Sigmoid colon (tissue), 6 donors: ENCODE measurements at regions not wholly inside any gene's neighbourhood (a gene's known extent, or its start where the extent isn't known, plus 50 kb on each side); places are given as distances from the start of the nearest gene placed in this dataset.

Experiments
- DNase-seq: peaks from one replicate; pipeline ENCODE4 v3.0.0-alpha.2; 2019
- H3K27ac ChIP-seq, 4 donors: fragments of 200-600 bp; sonication (generic); one replicate each; pipeline ENCODE4 v1.5.1; 2016 to 2019; ENCODE audit warnings: mild to moderate bottlenecking in 1 of 4
- H3K27me3 ChIP-seq, 3 donors: fragments of 200-600 bp; sonication (generic); one replicate each; pipeline ENCODE4 v1.5.1; 2019; ENCODE audit warnings: mild to moderate bottlenecking in 1 of 3
- H3K36me3 ChIP-seq, 4 donors: fragments of 200-600 bp; sonication (generic); one replicate each; pipeline ENCODE4 v1.5.1; 2016 to 2019
- H3K4me1 ChIP-seq, 4 donors: fragments of 200-600 bp; sonication (generic); one replicate each; pipeline ENCODE4 v1.5.1; 2017 to 2019
- H3K4me3 ChIP-seq, 4 donors: fragments of 200-600 bp; sonication (generic); one replicate each; pipeline ENCODE4 v1.5.1; 2017 to 2019; ENCODE audit warnings: mild to moderate bottlenecking in 2 of 4, moderate library complexity in 1 of 4
- H3K9me3 ChIP-seq, 4 donors: fragments of 200-600 bp in 3 of 4; sonication (generic) in 3 of 4; one replicate each; pipeline versions ENCODE4 v1.5.1 to v1.6.1; 2013 to 2019
- EP300 ChIP-seq, 4 donors: sonication (generic); formaldehyde crosslinking; IDR thresholded peaks; one replicate each; pipeline ENCODE4 v1.6.1; 2017; ENCODE audit warnings: antibody characterized with exemption in 4 of 4
- POLR2A ChIP-seq, 2 donors: fragments of 450-650 bp; IDR thresholded peaks; one replicate each; pipeline ENCODE4 v1.6.1; 2016; ENCODE audit warnings: antibody characterized with exemption in 2 of 2, mild to moderate bottlenecking in 2 of 2, moderate library complexity in 2 of 2
- POLR2AphosphoS5 ChIP-seq, 4 donors: sonication (generic); formaldehyde crosslinking; IDR thresholded peaks; one replicate each; pipeline ENCODE4 v1.6.1; 2017; ENCODE audit warnings: antibody characterized with exemption in 4 of 4
- WGBS, 2 donors: extraction: QIAGEN DNeasy Blood & Tissue Kit; methylation state at CpG; one replicate each; pipeline ENCODE4 v1.1.7; 2013; 5-methylcytosine and 5-hydroxymethylcytosine counted together
- intact Hi-C: fragments of 100-400 bp; cut with DNase I; formaldehyde crosslinking; loops from one replicate; pipeline ENCODE4 v1.15.1; 2023
- TF ChIP-seq, protein P1 (sequence below), 4 experiments: fragments of 450-650 bp in 3 of 4; fragments of 200-600 bp in 1 of 4; IDR thresholded peaks; one replicate each; pipeline ENCODE4 v1.5.1; 2016 to 2019; ENCODE audit warnings: antibody characterized with exemption in 4 of 4, mild to moderate bottlenecking in 3 of 4, moderate library complexity in 2 of 4
- donor health status: healthy with polysubstance abuse.
- donor health status: healthy.

- H3K9me3 ChIP-seq = no peaks in the 10 kb centered on the region
- 41 to 64% methylated on average over 1 of the region's 1 CpG for WGBS, 2 donors
These were observed 1272.5 kb downstream of the ROBO1 start for GRCh38 chr3:78495301-78495700.

GRCh38 chr3:78496501-78496900, 1271.3 kb downstream of the ROBO1 start:
- 72 to 75% methylated on average over 5 of the region's 5 CpGs for WGBS, 2 donors
- H3K27me3 ChIP-seq = no peaks in the 10 kb centered on the region
- DNase-seq = no peak
- TF ChIP-seq EP300 (IDR thresholded peaks at IDR 0.05) (no peak), POLR2AphosphoS5 (IDR thresholded peaks at IDR 0.05) (no peak), POLR2A (IDR thresholded peaks at IDR 0.05) (no peak)
- TF ChIP-seq, protein P1, sequence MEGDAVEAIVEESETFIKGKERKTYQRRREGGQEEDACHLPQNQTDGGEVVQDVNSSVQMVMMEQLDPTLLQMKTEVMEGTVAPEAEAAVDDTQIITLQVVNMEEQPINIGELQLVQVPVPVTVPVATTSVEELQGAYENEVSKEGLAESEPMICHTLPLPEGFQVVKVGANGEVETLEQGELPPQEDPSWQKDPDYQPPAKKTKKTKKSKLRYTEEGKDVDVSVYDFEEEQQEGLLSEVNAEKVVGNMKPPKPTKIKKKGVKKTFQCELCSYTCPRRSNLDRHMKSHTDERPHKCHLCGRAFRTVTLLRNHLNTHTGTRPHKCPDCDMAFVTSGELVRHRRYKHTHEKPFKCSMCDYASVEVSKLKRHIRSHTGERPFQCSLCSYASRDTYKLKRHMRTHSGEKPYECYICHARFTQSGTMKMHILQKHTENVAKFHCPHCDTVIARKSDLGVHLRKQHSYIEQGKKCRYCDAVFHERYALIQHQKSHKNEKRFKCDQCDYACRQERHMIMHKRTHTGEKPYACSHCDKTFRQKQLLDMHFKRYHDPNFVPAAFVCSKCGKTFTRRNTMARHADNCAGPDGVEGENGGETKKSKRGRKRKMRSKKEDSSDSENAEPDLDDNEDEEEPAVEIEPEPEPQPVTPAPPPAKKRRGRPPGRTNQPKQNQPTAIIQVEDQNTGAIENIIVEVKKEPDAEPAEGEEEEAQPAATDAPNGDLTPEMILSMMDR (IDR thresholded peaks at IDR 0.05) = no peak
- no peaks in the 10 kb centered on the region for H3K36me3 ChIP-seq
- no peak overlapping the region for H3K27ac ChIP-seq
- H3K4me3 ChIP-seq = no peak overlapping the region
- no peaks in the 10 kb centered on the region for H3K9me3 ChIP-seq
- H3K4me1 ChIP-seq = peaks cover 0 to 13% (median 7%) of the 10 kb centered on the region in 4 donors
- intact Hi-C loops = no loop called here

More at GRCh38 chr3:78495301-78495700, 1272.5 kb downstream of the ROBO1 start:
- DNase-seq = no peak
- TF ChIP-seq, protein P1 (IDR thresholded peaks at IDR 0.05) = no peak
- TF ChIP-seq POLR2AphosphoS5 (IDR thresholded peaks at IDR 0.05) (no peak), EP300 (IDR thresholded peaks at IDR 0.05) (no peak), POLR2A (IDR thresholded peaks at IDR 0.05) (no peak)
- intact Hi-C loops = no loop called here
- Histone ChIP-seq H3K4me1 (peaks cover 0 to 13% (median 7%) of the 10 kb centered on the region in 4 donors), H3K36me3 (no peaks in the 10 kb centered on the region), H3K27me3 (no peaks in the 10 kb centered on the region), H3K4me3 (no peak overlapping the region), H3K27ac (no peak overlapping the region)

DNA sequence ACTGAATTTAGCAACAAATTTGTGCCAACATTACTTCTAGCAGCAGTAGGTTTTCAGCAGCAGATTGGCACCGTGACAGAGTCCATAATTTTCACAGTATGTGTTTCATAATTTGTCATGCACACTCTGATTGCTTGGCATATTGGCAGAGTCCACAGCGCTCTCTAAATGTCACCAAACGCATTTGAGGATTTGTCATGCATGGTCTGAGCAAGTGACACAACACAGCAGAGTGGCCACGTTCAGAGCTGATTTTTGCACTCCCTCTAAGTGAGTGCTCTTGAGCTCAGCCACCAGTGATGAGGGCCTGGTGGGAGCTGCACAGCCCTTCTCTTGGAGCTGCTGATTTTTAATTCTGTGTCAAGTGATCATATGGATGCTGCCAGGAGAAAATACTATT, 1270.8 kb downstream of the ROBO1 start:
- Histone ChIP-seq H3K9me3 (no peaks in the 10 kb centered on the region), H3K4me3 (no peak overlapping the region), H3K36me3 (no peaks in the 10 kb centered on the region), H3K27me3 (no peaks in the 10 kb centered on the region), H3K4me1 (peaks cover 0 to 13% (median 7%) of the 10 kb centered on the region in 4 donors), H3K27ac (no peak overlapping the region)
- TF ChIP-seq POLR2A (IDR thresholded peaks at IDR 0.05) (no peak), POLR2AphosphoS5 (IDR thresholded peaks at IDR 0.05) (no peak), EP300 (IDR thresholded peaks at IDR 0.05) (no peak)
- TF ChIP-seq, protein P1 (IDR thresholded peaks at IDR 0.05) = no peak
- WGBS, 2 donors = 69 to 76% methylated on average over 4 of the region's 4 CpGs
- no peak for DNase-seq
- intact Hi-C loops = no loop called here

- Histone ChIP-seq H3K4me3 (no peak overlapping the region), H3K9me3 (no peaks in the 10 kb centered on the region), H3K27me3 (no peaks in the 10 kb centered on the region), H3K4me1 (peaks cover 0 to 13% (median 7%) of the 10 kb centered on the region in 4 donors), H3K36me3 (no peaks in the 10 kb centered on the region), H3K27ac (no peak overlapping the region)
- intact Hi-C loops = no loop called here
- WGBS, 2 donors = 29 to 71% methylated on average over 2 of the region's 2 CpGs
- DNase-seq = no peak
- TF ChIP-seq POLR2A (IDR thresholded peaks at IDR 0.05) = no peak
These were observed 1270.0 kb downstream of the ROBO1 start for GRCh38 chr3:78497767-78498166.

- DNase-seq = no peak
- 68 to 84% methylated on average over 4 of the region's 4 CpGs for WGBS, 2 donors
- no peak overlapping the region for H3K4me3 ChIP-seq
- no peak for TF ChIP-seq POLR2AphosphoS5 (IDR thresholded peaks at IDR 0.05)
- no peak for TF ChIP-seq POLR2A (IDR thresholded peaks at IDR 0.05)
- TF ChIP-seq, protein P1 (IDR thresholded peaks at IDR 0.05) = no peak
- no peak for TF ChIP-seq EP300 (IDR thresholded peaks at IDR 0.05)
- no peaks in the 10 kb centered on the region for H3K9me3 ChIP-seq
- no peaks in the 10 kb centered on the region for H3K36me3 ChIP-seq
- intact Hi-C loops = no loop called here
- H3K27me3 ChIP-seq = no peaks in the 10 kb centered on the region
- H3K27ac ChIP-seq = no peak overlapping the region
- no peaks in the 10 kb centered on the region for H3K4me1 ChIP-seq
These were observed 1261.7 kb downstream of the ROBO1 start for GRCh38 chr3:78506061-78506460.
